ENCODE measurements at regions not wholly inside any gene's neighbourhood (a gene's known extent, or its start where the extent isn't known, plus 50 kb on each side); places are given as distances from the start of the nearest gene placed in this dataset.
"Not testable (repeated sequence)": the region's sequence is repeated elsewhere in the genome, so short reads cannot be mapped to it uniquely, and the experiment has no call there.

GRCh38 chr22:27105142-27106025, 448.0 kb downstream of the MIAT start:
- DNase-seq = no peak

GRCh38 chr22:27106985-27107384, 449.6 kb downstream of the MIAT start:
- no peak for DNase-seq

DNA sequence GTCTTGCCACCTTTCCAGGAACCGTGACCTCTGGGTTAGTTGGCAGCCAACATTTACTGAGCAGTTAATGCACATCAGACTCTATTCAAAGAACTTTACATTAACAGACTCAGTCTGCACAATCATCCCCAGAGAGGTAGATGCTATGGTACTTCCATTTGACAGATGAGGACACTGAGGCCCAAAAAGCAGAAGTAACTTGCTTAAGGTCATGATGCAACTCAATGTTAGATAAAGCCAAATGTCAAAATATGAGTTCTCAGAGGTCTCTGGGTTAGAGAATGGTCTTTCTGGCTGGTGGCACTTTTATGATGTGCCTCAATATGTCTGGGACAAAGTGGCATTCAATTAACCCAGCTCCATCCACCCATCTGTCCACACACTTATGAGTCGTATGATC, 450.0 kb downstream of the MIAT start:
- DNase-seq = no peak

DNA sequence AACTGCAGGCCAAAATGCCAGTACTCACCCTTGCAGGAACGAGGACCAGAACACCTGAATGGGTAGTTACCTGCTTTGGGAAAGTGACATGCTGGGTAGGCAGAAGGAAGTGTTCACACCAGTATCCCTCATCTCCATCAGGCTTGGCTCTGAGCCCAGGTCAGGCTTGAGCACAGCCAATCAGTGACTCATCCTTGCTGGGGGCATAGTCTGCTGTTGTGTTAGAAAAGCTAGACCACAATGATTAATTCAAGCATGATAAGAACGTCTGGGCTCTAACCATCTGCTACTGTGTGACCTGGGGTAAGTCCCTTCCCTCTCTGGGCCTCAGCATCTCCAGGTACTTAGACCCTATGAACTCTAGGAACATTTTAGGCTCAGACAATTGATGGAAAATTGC, 450.4 kb downstream of the MIAT start:
- no peak for DNase-seq

- no peak for DNase-seq
Observed at GRCh38 chr22:27108425-27109114, 451.2 kb downstream of the MIAT start.

- not testable (repeated sequence) for DNase-seq
Observed at GRCh38 chr22:27109406-27109805, 452.0 kb downstream of the MIAT start.

DNA sequence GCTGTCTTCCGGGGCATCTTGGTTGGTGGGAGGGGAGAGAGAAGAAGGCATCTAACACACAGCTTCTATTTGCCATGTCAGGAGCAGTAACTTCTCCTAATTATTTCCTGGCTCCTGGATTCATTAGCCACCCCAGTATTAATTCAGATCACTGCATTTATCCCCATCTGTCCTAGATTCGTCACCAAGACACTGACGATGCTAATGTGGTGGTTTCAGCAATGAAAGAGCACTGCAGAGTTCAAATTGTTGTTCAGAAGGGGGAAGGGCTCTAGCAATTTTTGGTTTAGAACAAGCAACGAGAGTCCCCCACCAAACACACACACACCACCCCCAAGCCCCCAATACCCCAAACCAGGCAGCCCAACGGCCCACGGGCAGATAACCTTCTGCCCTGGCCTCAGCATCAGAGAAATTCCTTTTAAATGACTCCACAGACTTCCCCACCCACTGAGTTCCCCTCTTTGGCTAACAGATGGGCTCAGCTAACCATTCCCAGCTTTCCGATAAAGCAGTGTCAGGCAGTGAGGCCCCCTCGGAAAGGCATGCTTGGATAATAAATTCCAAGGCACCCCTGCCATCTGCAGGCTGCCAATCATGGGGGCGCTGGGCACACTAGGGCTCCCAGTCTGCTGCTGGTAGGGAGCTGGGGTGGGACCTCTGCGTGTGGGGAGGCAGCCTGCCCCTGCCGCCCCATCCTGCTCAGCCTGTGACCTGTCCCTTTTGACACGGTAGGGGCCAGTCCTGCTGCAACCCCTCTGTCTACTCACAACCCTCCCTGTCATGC, 453.5 kb downstream of the MIAT start:
- DNase-seq = no peak

GRCh38 chr22:27111796-27112672, 454.6 kb downstream of the MIAT start:
- no peak for DNase-seq

GRCh38 chr22:27113211-27113635, 455.8 kb downstream of the MIAT start:
- no peak for DNase-seq

DNA sequence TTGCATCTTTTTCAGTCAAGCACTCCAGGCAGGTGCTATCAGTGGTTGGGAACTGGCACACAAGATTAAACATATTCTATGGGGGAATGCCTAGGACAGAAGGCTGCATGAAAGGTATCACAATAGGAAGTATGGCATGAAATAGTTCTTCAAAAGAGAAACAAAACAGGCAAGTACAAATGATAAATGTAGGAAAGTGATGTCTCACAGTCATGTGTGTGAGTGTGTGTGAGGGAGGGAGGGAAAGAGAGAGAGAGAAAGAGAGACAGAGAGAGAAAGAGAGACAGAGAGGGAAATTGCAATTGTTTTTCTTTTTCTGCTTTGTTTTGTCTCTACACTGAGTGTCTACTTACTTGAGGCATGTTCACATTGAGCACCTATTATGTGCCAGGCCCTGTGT, 456.3 kb downstream of the MIAT start:
- no peak for DNase-seq

- DNase-seq = no peak
Observed at GRCh38 chr22:27114186-27114585, 456.8 kb downstream of the MIAT start.

DNA sequence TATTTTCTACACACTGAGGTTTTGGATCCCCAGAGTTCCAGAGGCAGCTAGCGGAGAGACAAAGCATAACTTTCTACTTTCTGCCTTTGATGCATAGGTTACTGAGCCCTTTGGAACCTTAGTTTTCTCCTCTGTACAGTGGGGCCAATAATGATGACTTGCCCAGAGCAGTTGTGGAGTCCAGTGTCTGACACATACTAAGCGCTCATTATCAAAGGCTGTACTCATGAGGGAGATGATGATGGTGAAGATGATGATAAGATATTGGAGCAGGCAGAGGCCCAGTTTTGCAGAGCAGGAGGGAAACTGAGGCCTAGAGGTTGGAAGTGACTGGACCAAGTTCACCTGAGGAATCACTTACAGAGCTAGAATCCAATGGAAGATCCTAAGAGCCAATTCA, 458.0 kb downstream of the MIAT start:
- DNase-seq = no peak

GRCh38 chr22:27115816-27116256, 458.4 kb downstream of the MIAT start:
- DNase-seq = no peak

DNA sequence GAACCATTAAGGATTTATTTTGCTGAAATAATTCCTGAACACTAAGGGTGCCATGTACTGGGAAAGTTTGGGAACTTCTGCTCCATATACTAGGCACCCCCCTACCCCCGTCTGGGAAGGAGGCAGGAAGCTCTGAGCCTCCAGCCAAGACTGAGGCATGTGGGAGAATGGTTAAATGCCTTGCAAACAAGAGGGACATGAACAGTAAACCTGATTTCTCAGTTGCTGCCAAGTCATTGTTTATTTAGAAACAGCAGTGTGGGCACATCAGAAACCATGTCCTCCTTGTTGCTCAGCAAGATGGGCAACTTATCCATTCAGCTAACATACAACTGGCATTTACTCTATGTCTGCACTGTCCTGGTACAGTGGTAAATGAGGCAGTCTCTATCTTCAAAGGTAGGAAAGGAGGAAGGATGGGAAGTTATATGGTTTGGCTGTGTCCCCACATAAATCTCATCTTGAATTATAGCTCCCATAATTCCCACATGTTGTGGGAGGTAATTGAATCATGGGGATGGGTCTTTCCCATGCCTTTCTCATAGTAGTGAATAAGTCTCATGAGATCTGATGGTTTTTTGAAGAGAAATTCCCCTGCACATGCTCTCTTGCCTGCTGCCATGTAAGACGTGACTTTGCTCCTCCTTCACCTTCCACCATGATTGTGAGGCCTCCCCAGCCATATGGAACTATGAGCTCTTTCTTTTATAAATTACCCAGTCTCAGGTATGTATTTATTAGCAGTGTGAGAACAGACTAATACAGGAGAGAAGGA, 459.1 kb downstream of the MIAT start:
- DNase-seq = peak; percentile 24

GRCh38 chr22:27120036-27120435, 462.6 kb downstream of the MIAT start:
- no peak for DNase-seq

DNA sequence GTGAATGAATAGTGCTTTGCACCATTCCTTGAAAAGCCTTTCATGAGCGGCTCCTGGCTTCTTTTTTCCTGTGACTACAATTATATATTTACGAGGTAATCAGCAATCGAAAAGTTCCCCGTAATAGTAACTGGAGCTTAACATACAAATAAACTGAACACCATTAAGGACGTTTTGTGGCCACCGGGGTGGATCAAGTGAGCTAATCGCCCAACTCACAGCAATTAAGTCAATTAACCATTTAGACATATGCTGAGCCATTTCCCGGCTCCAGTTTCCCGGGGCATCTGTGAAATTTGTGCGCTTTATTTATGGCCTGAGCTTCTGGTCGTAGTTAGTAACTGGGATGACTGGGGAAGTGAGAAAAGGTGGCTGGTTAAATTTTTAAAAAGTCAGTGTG, 465.2 kb downstream of the MIAT start:
- DNase-seq = no peak

DNA sequence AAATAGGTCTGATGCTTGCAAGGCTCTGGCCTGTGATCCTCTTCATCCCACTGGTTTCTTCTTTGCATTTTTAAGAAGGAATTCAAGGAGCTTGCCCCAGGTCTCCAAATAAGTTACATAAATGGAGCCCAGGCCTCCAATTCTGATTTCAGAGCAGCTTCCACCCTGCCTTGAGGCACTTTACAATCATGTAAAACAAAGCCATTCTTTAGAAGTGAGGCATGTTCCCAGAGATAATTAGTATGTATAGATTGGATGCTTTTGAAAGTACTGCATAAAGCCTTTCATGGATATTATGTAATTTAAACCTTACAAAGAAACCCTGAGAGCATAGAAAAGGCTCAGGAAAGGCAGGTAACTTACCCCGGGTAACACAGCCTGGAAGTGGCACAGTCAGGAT, 466.5 kb downstream of the MIAT start:
- no peak for DNase-seq

- DNase-seq = no peak
Observed at GRCh38 chr22:27124351-27124966, 467.1 kb downstream of the MIAT start.

DNA sequence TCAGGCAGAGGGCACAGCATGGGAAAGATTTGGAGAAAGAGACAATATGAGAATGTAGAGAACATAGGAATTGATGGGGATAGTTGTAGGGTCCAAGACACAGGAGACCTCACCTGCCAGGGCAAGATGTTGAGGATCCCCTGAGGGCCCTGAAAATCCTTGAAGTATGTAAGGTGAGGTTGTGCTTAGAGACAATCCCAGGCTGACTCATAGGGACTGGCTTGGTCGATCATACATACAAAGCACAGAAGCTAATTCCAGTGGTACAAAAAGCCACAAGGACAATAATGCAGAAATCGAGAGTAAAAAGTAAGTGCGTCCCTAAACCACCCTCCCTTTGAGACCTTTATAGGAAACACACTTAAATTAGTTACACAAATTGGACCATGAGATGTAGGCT, 468.2 kb downstream of the MIAT start:
- DNase-seq = no peak

DNA sequence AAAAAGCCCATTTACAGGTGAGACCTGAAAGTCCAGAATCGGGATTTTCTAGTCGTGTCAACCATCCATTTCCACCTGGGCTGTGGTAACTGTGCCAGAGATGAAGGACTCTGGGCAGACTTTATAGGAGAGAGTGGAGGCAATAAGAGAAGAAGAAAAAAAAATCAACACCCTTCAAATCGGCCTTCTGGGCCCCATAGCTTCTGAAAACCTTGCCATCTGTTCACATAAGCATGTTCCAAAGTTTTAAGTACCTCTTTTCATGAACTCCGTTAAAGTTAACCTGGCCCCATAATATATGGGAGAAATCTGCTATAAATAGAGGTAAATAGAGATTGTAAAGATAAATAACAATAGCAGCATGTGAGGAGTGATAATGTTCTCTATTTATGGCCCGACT, 470.5 kb downstream of the MIAT start:
- DNase-seq = no peak

GRCh38 chr22:27128461-27129085, 471.2 kb downstream of the MIAT start:
- no peak for DNase-seq

Data from NCI-H2081 treated with DMSO at 0.1 percent for 48 hours (cell line).